HepG2 (cell line): ENCODE measurements at regions not wholly inside any gene's neighbourhood (a gene's known extent, or its start where the extent isn't known, plus 50 kb on each side); places are given as distances from the start of the nearest gene placed in this dataset.

Experiments
- ATAC-seq: fragments of 200-7000 bp; cut with Tn5 transposase; 3 replicates; pipeline ENCODE4 v1.9.1; 2020; ENCODE audit warnings: mild to moderate bottlenecking, moderate library complexity
- BruUV-seq: library from RNA; stranded (reverse); fragments of 400-500 nt; replicated peaks from 2 replicates; lab custom pipeline; 2021; lab: Mats Ljungman, UMichigan
- CTCF ChIA-PET: fragments of 300-600 bp; formaldehyde crosslinking; extraction: SDS; loops from one replicate; lab custom pipeline; 2021; ENCODE audit warnings: low total read pairs, inconsistent platforms, low intra/inter-chr PET ratio; lab: Yijun Ruan, JAX
- POLR2A ChIA-PET: fragments of 350-600 bp; sonication (Branson Sonifier 250); formaldehyde crosslinking; loops from one replicate; lab custom pipeline; 2020; ENCODE audit warnings: antibody characterized with exemption, inconsistent platforms; lab: Yijun Ruan, JAX
- DNase-seq: peaks from one replicate; pipeline ENCODE4 v3.0.0-alpha.2; 2015; ENCODE audit warnings: low spot score
- FAIRE-seq: peaks from 3 replicates; lab custom pipeline; 2011; peaks lifted over from hg19 to GRCh38; lab: Jason Lieb, UNC
- H2AFZ ChIP-seq: one replicate; pipeline ENCODE4 v1.6.1; 2011; ENCODE audit warnings: low read length, inconsistent platforms
- H3K27ac ChIP-seq: fragments of 300-600 bp; 3 replicates; pipeline ENCODE4 v1.8.0; 2011; ENCODE audit warnings: mixed run types, mild to moderate bottlenecking, mixed read lengths, low read length, inconsistent platforms; ENCODE audit not compliant: insufficient read depth; ENCODE audit errors: extremely low read length
- H3K27me3 ChIP-seq, 2 experiments: fragments of 200-600 bp in 1 of 2; 2 replicates in 1 of 2; 3 replicates in 1 of 2; pipeline versions ENCODE4 v1.6.0 to v1.8.0; 2011; ENCODE audit warnings: low read length in 2 of 2, mild to moderate bottlenecking in 2 of 2, moderate library complexity in 2 of 2, inconsistent platforms in 1 of 2; ENCODE audit not compliant: insufficient read depth in 2 of 2, control insufficient read depth in 1 of 2
- H3K36me3 ChIP-seq, 2 experiments: fragments of 200-600 bp in 1 of 2; replicated peaks in 1 of 2; 2 replicates in 1 of 2; 3 replicates in 1 of 2; pipeline versions ENCODE4 v1.5.1 to v1.8.0; 2011; ENCODE audit warnings: low read length in 2 of 2, inconsistent platforms in 1 of 2; ENCODE audit not compliant: insufficient read depth in 2 of 2, control insufficient read depth in 1 of 2
- H3K4me1 ChIP-seq: 2 replicates; pipeline ENCODE4 v1.5.1; 2012; ENCODE audit warnings: low read length, inconsistent platforms; ENCODE audit not compliant: insufficient read depth
- H3K4me2 ChIP-seq: 2 replicates; pipeline ENCODE4 v1.6.0; 2011; ENCODE audit warnings: low read depth, low read length, inconsistent platforms
- H3K4me3 ChIP-seq, 3 experiments: fragments of 200-600 bp in 1 of 3; sonication (generic), shearing (Covaris generic) in 1 of 3; replicated peaks in 1 of 3; 2 replicates each; pipeline ENCODE4 v1.5.1; 2011 to 2016; ENCODE audit warnings: low read length in 3 of 3, inconsistent platforms in 2 of 3, low read depth in 2 of 3, mild to moderate bottlenecking in 2 of 3, control low read depth in 1 of 3, mixed read lengths in 1 of 3; ENCODE audit not compliant: insufficient read depth in 1 of 3
- H3K79me2 ChIP-seq: one replicate; pipeline ENCODE4 v1.6.1; 2011; ENCODE audit warnings: low read length, inconsistent platforms; ENCODE audit not compliant: insufficient read depth
- H3K9ac ChIP-seq: 2 replicates; pipeline ENCODE4 v1.6.0; 2011; ENCODE audit warnings: mild to moderate bottlenecking, low read depth, low read length, inconsistent platforms; ENCODE audit not compliant: insufficient read depth
- H3K9me3 ChIP-seq: 2 replicates; pipeline ENCODE4 v1.5.1; 2012; ENCODE audit warnings: mild to moderate bottlenecking, low read length
- H4K20me1 ChIP-seq: 2 replicates; pipeline ENCODE4 v1.6.0; 2011; ENCODE audit warnings: inconsistent platforms, mild to moderate bottlenecking, low read length, moderate library complexity; ENCODE audit not compliant: insufficient read depth
- ARNT ChIP-seq: fragments of 450-650 bp; IDR thresholded peaks from 2 replicates; pipeline ENCODE4 v1.6.1; 2017
- CBX2 ChIP-seq, 2 experiments: fragments of 200-600 bp in 1 of 2; sonication (generic); formaldehyde crosslinking in 1 of 2; IDR thresholded peaks; 2 replicates each; pipeline versions ENCODE4 v1.7.0 to v1.8.1; 2018 to 2022; ENCODE audit warnings: low read depth in 2 of 2, low read length in 1 of 2, mild to moderate bottlenecking in 1 of 2, missing genetic modification reagents in 1 of 2
- DNMT1 ChIP-seq: sonication (generic); formaldehyde crosslinking; IDR thresholded peaks from 2 replicates; pipeline ENCODE4 v1.5.1; 2020; ENCODE audit warnings: mild to moderate bottlenecking, missing genetic modification reagents
- GTF3A ChIP-seq: sonication (generic); formaldehyde crosslinking; conservative IDR thresholded peaks from 2 replicates; pipeline ENCODE4 v1.4.0; 2020; ENCODE audit warnings: mild to moderate bottlenecking, missing genetic modification reagents
- HNF4G ChIP-seq, 2 experiments: sonication (generic) in 1 of 2; formaldehyde crosslinking in 1 of 2; IDR thresholded peaks; 2 replicates each; pipeline versions ENCODE4 v1.4.0 to v1.6.1; 2011 to 2020; ENCODE audit warnings: borderline replicate concordance in 2 of 2, low read depth in 2 of 2, mild to moderate bottlenecking in 2 of 2, low read length in 1 of 2, missing genetic modification reagents in 1 of 2, moderate library complexity in 1 of 2
- HNRNPH1 ChIP-seq: fragments of 200-400 bp; formaldehyde crosslinking; optimal IDR thresholded peaks from 2 replicates; pipeline ENCODE3; 2017; ENCODE audit warnings: mild to moderate bottlenecking, low read depth, low read length
- IKZF4 ChIP-seq: sonication (generic); formaldehyde crosslinking; IDR thresholded peaks from 2 replicates; pipeline ENCODE4 v1.5.1; 2020; ENCODE audit warnings: borderline replicate concordance, mild to moderate bottlenecking, low read depth, missing genetic modification reagents; ENCODE audit errors: not compliant biosample characterization
- NFATC3 ChIP-seq: sonication (generic); formaldehyde crosslinking; IDR thresholded peaks from 2 replicates; pipeline ENCODE4 v1.5.1; 2020; ENCODE audit warnings: mild to moderate bottlenecking, missing genetic modification reagents
- NFKBIZ ChIP-seq: IDR thresholded peaks from 2 replicates; pipeline ENCODE4 v1.6.1; 2018; ENCODE audit warnings: missing genetic modification reagents, missing compliant biosample characterization
- PAWR ChIP-seq: sonication (generic); formaldehyde crosslinking; IDR thresholded peaks from 2 replicates; pipeline ENCODE4 v1.4.0; 2020; ENCODE audit warnings: missing genetic modification reagents, mild to moderate bottlenecking, borderline replicate concordance
- ZBTB7A ChIP-seq: sonication (generic); formaldehyde crosslinking; IDR thresholded peaks from 2 replicates; pipeline ENCODE4 v1.8.0; 2022; ENCODE audit warnings: mild to moderate bottlenecking, missing genetic modification reagents
- WGBS: methylation state at CpG from one replicate; pipeline ENCODE4 v1.1.6; 2017; ENCODE audit warnings: low lambda C conversion rate; 5-methylcytosine and 5-hydroxymethylcytosine counted together
- in situ Hi-C: cut with HindIII; loops from 2 replicates; pipeline ENCODE4 v1.10.0; 2017; ENCODE audit warnings: low pct_unique_long_range_greater_than_20kb; ENCODE audit not compliant: extremely low pct_ligation_motif_present
- intact Hi-C: fragments of 100-400 bp; cut with micrococcal nuclease; formaldehyde crosslinking; loops from one replicate; pipeline ENCODE4 v1.10.0; 2022; ENCODE audit not compliant: unreplicated experiment
- TF ChIP-seq, protein P1 (sequence below), 2 experiments: sonication (generic) in 1 of 2; formaldehyde crosslinking in 1 of 2; IDR thresholded peaks; 2 replicates each; pipeline versions ENCODE4 v1.6.1 to v1.9.0; 2014 to 2022; ENCODE audit warnings: antibody characterized with exemption in 1 of 2, borderline replicate concordance in 1 of 2, inconsistent platforms in 1 of 2, low read depth in 1 of 2, missing genetic modification reagents in 1 of 2
- TF ChIP-seq, protein P2 (sequence below): IDR thresholded peaks from 2 replicates; pipeline ENCODE4 v1.6.1; 2016; ENCODE audit warnings: low read depth, borderline replicate concordance
- TF ChIP-seq, protein P3 (sequence below): sonication (generic); formaldehyde crosslinking; IDR thresholded peaks from 2 replicates; pipeline ENCODE4 v1.8.1; 2023; ENCODE audit warnings: missing genetic modification reagents, inconsistent platforms, borderline replicate concordance
- TF ChIP-seq, protein P4 (sequence below): sonication (generic); formaldehyde crosslinking; IDR thresholded peaks from 2 replicates; pipeline ENCODE4 v1.8.0; 2022; ENCODE audit warnings: mild to moderate bottlenecking, missing genetic modification reagents, moderate library complexity

DNA sequence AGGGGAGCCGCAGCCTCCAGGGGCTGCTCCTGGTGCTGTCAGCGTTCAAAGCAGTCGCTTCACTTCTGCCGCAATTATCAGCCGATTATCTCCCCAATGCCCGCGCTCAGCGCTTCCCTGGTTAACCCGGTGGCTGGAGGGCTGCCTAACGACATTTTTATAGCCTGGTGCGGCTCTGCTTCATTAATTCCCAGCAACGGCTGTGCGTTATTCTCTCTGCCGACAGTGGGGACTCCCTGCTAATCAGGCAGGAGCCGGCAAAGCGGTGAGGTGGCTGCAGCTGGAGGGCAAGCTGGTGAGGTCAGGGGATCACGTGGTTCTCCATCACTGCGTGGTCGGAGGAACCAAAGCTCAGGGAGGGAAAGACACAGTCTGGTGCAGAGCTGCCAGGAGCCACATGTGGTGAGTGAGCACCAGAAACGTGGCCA is 62.9 kb downstream of the GLRX5 start:
- no peaks in the 10 kb centered on the region for H3K79me2 ChIP-seq
- peaks cover 0 to 14% of the 10 kb centered on the region in 2 experiments; a peak in 4 of 5 replicates for H3K27me3 ChIP-seq
- ChIA-PET CTCF (no interaction called here), POLR2A (no interaction called here)
- in situ Hi-C loops (no loop called here), intact Hi-C loops (no loop called here)
- H3K9me3 ChIP-seq, result no peaks in the 10 kb centered on the region
- no peaks in the 10 kb centered on the region for H3K36me3 ChIP-seq
- no peaks in the 10 kb centered on the region for H4K20me1 ChIP-seq
- no peak overlapping the region for H3K27ac ChIP-seq
- no peak for ATAC-seq
- FAIRE-seq, result no peak
- no peak overlapping the region for H3K4me2 ChIP-seq
- no peak overlapping the region for H3K4me3 ChIP-seq
- no peak for DNase-seq
- no peak overlapping the region for H3K9ac ChIP-seq
- 34% methylated on average over 20 of the region's 20 CpGs for WGBS
- no peaks in the 10 kb centered on the region for H3K4me1 ChIP-seq
- no TSS peak for BruUV-seq
- H2AFZ ChIP-seq, result no peak overlapping the region
- TF ChIP-seq ZBTB7A (CRISPR knock-in tag) (no peak), HNF4G (IDR thresholded peaks at IDR 0.05; ENCODE audit: borderline replicate concordance, low read depth, low read length) (no peak), HNF4G (CRISPR knock-in tag; IDR thresholded peaks at IDR 0.05; ENCODE audit: borderline replicate concordance, low read depth) (no peak), ARNT (no peak), PAWR (no peak), NFKBIZ (no peak), GTF3A (no peak), DNMT1 (no peak), NFATC3 (CRISPR knock-in tag) (no peak), IKZF4 (CRISPR knock-in tag) (no peak), CBX2 (IDR thresholded peaks at IDR 0.05; ENCODE audit: low read depth, low read length) (no peak), CBX2 (CRISPR knock-in tag; IDR thresholded peaks at IDR 0.05; ENCODE audit: low read depth) (no peak), HNRNPH1 (no peak)
- TF ChIP-seq, protein P1, sequence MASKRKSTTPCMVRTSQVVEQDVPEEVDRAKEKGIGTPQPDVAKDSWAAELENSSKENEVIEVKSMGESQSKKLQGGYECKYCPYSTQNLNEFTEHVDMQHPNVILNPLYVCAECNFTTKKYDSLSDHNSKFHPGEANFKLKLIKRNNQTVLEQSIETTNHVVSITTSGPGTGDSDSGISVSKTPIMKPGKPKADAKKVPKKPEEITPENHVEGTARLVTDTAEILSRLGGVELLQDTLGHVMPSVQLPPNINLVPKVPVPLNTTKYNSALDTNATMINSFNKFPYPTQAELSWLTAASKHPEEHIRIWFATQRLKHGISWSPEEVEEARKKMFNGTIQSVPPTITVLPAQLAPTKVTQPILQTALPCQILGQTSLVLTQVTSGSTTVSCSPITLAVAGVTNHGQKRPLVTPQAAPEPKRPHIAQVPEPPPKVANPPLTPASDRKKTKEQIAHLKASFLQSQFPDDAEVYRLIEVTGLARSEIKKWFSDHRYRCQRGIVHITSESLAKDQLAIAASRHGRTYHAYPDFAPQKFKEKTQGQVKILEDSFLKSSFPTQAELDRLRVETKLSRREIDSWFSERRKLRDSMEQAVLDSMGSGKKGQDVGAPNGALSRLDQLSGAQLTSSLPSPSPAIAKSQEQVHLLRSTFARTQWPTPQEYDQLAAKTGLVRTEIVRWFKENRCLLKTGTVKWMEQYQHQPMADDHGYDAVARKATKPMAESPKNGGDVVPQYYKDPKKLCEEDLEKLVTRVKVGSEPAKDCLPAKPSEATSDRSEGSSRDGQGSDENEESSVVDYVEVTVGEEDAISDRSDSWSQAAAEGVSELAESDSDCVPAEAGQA (IDR thresholded peaks at IDR 0.05; ENCODE audit: low read depth), result no peak
- TF ChIP-seq, protein P1 (CRISPR knock-in tag; IDR thresholded peaks at IDR 0.05; ENCODE audit: borderline replicate concordance), result no peak
- TF ChIP-seq, protein P2, sequence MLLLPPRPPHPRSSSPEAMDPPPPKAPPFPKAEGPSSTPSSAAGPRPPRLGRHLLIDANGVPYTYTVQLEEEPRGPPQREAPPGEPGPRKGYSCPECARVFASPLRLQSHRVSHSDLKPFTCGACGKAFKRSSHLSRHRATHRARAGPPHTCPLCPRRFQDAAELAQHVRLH (CRISPR knock-in tag), result no peak
- TF ChIP-seq, protein P3, sequence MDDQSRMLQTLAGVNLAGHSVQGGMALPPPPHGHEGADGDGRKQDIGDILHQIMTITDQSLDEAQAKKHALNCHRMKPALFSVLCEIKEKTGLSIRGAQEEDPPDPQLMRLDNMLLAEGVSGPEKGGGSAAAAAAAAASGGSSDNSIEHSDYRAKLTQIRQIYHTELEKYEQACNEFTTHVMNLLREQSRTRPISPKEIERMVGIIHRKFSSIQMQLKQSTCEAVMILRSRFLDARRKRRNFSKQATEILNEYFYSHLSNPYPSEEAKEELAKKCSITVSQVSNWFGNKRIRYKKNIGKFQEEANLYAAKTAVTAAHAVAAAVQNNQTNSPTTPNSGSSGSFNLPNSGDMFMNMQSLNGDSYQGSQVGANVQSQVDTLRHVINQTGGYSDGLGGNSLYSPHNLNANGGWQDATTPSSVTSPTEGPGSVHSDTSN (CRISPR knock-in tag), result no peak
- TF ChIP-seq, protein P4, sequence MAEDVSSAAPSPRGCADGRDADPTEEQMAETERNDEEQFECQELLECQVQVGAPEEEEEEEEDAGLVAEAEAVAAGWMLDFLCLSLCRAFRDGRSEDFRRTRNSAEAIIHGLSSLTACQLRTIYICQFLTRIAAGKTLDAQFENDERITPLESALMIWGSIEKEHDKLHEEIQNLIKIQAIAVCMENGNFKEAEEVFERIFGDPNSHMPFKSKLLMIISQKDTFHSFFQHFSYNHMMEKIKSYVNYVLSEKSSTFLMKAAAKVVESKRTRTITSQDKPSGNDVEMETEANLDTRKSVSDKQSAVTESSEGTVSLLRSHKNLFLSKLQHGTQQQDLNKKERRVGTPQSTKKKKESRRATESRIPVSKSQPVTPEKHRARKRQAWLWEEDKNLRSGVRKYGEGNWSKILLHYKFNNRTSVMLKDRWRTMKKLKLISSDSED (CRISPR knock-in tag), result no peak
